GM21825 (cell line): ENCODE measurements at regions not wholly inside any gene's neighbourhood (a gene's known extent, or its start where the extent isn't known, plus 50 kb on each side); places are given as distances from the start of the nearest gene placed in this dataset.
A peak's percentile ranks its signal among the peaks of the same experiment; 100 is the strongest.

Experiments used
- ATAC-seq: cut with Tn5 transposase; IDR thresholded peaks from one replicate; pipeline ENCODE4 v1.9.1; 2021; ENCODE audit warnings: mild to moderate bottlenecking, moderate library complexity; ENCODE audit not compliant: unreplicated experiment

GRCh38 chr5:82384034-82384750 is 106.0 kb upstream of the RPS23 start:
- ATAC-seq = no peak

DNA sequence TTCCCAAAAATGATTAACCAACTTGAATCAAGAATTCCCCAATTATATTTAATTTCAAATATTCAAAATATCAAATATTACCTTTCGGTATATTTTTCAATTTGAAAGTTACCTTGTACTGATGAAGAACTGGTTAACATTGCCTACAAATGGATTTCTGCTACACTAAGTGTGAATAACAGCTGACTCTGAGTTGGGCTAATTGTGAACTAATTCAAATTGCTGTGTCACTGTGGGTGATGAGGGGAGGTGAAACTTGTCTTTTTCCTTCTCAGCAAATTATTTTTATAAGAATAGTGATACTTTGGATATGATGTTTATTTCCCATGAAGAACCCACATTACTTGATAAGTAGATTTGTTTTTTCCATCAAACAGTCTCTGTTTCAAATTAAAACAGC is 103.4 kb upstream of the RPS23 start:
- no peak for ATAC-seq

- no peak for ATAC-seq
These were observed 98.2 kb upstream of the RPS23 start for GRCh38 chr5:82376307-82376706.

DNA sequence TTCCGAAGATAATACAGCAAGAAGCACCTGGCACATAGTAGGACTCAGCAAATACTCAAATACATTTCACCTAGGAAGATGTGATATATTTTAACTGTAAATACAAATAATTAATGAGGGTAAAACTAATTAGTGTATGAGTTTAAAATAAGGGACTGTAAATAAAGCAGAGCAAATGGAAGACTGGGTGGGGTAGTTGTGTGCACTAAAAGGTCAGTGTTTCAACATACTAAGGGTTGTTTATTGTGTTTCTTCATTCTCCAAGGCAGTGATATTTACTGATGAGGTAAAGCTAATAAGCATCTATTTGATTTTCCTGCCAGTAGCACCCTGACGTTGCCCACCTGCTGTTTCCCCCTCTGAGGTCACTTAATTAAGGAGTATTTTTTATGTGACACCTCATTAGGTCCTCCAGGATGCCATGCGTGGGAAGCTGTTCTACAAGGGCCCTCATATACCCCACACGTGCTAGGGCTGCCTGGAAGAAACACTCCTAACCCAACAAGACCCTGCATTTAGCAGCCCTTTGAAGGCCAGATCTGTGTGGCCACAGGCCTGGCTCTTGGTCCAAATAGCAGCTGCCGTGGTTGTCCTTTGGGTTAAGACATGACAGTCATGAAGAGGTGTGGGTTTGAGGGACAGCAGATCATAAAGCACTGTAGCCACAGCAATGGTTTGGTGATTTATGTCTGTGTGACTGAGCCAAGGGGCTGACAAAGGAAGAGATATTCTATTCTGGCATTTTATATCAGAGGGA is 97.5 kb upstream of the RPS23 start:
- no peak for ATAC-seq

GRCh38 chr5:82374637-82375036 is 96.5 kb upstream of the RPS23 start:
- peak; percentile 55 for ATAC-seq

DNA sequence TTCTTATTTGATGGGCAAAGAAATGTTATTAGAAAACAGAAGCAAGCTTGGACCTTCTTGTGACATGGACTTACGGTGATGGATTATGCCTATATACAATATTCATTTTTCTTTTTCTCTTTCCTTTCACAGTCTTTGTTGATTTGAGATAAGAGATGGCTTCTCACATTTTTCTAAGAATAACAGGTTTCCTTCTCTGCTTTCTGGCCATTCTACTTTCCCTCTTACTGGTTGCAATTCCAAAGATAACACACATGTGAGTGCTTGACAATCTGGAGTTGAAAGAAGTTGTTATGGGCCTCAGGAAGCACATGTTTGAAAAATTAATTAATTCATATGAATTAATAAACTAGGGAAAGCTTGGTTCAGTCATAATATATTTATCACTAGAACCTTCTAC is 89.8 kb upstream of the RPS23 start:
- ATAC-seq = no peak

- ATAC-seq = no peak
These were observed 87.6 kb upstream of the RPS23 start for GRCh38 chr5:82365744-82366228.

- no peak for ATAC-seq
These were observed 86.9 kb upstream of the RPS23 start for GRCh38 chr5:82365026-82365425.

DNA sequence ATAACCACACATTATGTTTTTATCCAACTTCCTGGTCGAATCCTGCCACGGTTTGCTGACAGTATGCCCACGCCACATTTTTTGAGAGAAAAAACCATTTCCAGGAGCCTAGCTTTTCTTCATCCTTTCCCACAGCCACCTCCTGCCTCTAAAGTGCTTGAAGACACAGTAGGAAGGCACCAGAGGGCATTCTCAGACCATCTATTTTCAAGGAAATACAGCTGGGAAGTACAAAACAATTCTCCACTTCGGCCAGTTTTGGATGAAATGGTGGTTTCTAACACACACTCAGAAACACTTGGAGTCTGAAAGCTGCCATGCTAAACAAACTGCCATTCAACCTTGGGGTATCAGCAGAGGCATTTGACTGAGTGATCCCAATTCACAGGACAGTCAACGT is 86.3 kb upstream of the RPS23 start:
- ATAC-seq = no peak

GRCh38 chr5:82363524-82363923 is 85.4 kb upstream of the RPS23 start:
- no peak for ATAC-seq

GRCh38 chr5:82362636-82363035 is 84.5 kb upstream of the RPS23 start:
- no peak for ATAC-seq

GRCh38 chr5:82360022-82360421 is 81.9 kb upstream of the RPS23 start:
- ATAC-seq = no peak

- ATAC-seq = no peak
These were observed 81.1 kb upstream of the RPS23 start for GRCh38 chr5:82359272-82359671.

- no peak for ATAC-seq
These were observed 80.3 kb upstream of the RPS23 start for GRCh38 chr5:82358457-82358856.

- peak; percentile 59 for ATAC-seq
These were observed 78.9 kb upstream of the RPS23 start for GRCh38 chr5:82356808-82357671.

DNA sequence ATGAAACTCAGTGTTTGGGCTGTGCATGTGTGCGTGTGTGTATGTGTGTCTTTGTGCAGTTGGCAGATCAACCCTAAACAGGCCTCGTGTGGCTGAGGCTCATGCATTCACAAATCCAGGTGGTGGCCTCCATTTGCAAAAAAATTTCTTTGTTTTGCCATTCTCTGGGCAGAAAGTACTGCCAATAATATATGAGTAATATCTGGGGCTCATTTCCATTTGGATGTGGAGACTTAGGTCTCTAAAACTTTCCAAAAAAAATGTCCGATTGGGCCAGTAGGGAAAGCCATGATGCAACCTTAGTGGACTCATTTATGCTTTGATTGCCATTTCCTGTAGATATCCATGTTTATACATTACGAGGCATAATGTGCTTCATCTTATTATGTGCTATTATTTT is 77.9 kb upstream of the RPS23 start:
- ATAC-seq = no peak

- ATAC-seq = no peak
These were observed 77.3 kb upstream of the RPS23 start for GRCh38 chr5:82355496-82355895.

DNA sequence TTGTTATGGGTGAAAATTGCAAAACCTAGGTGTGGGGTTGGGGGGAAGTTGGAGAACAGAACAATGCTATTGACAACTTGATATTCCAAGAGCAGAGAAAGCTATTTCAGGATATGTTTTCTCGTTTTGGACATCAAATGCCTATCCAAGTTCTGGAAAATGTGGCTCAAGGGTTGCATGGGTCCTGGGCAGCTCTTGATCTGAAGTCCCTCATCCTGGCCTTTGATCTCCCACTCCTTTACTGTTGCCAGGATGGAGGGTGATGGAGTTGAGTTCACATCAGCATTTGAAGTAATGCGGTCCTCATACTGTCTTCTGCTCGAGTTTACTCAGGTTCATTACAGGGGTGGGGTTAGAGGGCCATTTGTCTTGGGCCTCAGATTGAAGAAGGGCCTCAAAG is 76.9 kb upstream of the RPS23 start:
- ATAC-seq = no peak

- no peak for ATAC-seq
These were observed 76.4 kb upstream of the RPS23 start for GRCh38 chr5:82354543-82354942.

- no peak for ATAC-seq
These were observed 75.4 kb upstream of the RPS23 start for GRCh38 chr5:82353522-82353921.

DNA sequence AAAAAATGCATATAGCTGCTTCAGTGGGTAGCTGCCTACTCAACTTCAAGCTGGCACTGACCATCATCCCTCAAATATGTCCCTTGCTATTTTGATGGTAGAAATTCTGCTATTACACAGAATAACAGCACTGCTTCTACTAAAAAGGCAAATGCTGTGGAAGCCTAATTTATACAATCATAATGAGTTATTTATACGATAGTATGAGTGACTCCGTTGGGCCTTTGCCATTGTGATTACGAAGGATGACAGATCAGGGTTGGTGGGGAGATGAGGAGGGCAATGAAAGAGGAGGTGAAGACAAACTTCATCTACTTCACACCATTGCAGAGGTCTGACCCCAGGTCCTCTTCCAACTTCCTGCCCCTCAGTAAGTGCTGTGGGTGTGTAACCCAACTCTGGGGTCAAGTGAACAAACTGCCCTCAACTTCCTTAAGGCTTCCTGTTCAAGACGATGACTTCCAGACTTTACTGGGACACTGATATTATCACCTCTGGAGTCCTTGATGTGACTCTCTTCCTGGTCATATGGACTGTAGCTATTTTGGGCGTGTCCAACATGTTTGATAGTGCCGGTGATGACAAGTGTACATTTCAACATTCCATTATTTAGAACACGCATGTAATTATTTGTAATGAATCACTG is 74.1 kb upstream of the RPS23 start:
- no peak for ATAC-seq
